NT2/D1 (cell line): ENCODE measurements at regions not wholly inside any gene's neighbourhood (a gene's known extent, or its start where the extent isn't known, plus 50 kb on each side); places are given as distances from the start of the nearest gene placed in this dataset.

Source experiments
- SUZ12 ChIP-seq: IDR thresholded peaks from 2 replicates; pipeline ENCODE4 v1.6.1; 2011; ENCODE audit not compliant: insufficient read length, insufficient read depth; ENCODE audit errors: extremely low read depth
- ZNF274 ChIP-seq: IDR thresholded peaks from 2 replicates; pipeline ENCODE4 v1.6.1; 2011; ENCODE audit warnings: mild to moderate bottlenecking, low read depth, low read length

GRCh38 chr11:90774727-90775566 lies 552.1 kb upstream of the CHORDC1 start:
- no peak for TF ChIP-seq SUZ12
- TF ChIP-seq ZNF274, result no peak
